Pancreas (tissue), 10 donors: ENCODE measurements at regions not wholly inside any gene's neighbourhood (a gene's known extent, or its start where the extent isn't known, plus 50 kb on each side); places are given as distances from the start of the nearest gene placed in this dataset.

Experiments
- ATAC-seq, 4 donors: fragments of 200-7000 bp; cut with Tn5 transposase; one replicate each; pipeline versions ENCODE4 v1.8.0 to v1.9.1; 2020; ENCODE audit warnings: mild to moderate bottlenecking in 4 of 4, moderate library complexity in 4 of 4
- DNase-seq, 6 donors: peaks; one replicate each; pipeline ENCODE4 v3.0.0-alpha.2; 2020
- FAIRE-seq: peaks from 2 replicates; lab custom pipeline; 2012; peaks lifted over from hg19 to GRCh38; lab: Jason Lieb, UNC
- H3K27ac ChIP-seq, 4 donors: fragments of 200-600 bp; sonication (generic); 1 replicate in 3 of 4; 2 replicates in 1 of 4; pipeline versions ENCODE4 v1.5.0 to v1.8.0; 2020
- H3K27me3 ChIP-seq, 4 donors: fragments of 200-600 bp; one replicate each; pipeline ENCODE4 v1.8.0; 2021
- H3K36me3 ChIP-seq, 3 donors: fragments of 200-600 bp; sonication (generic) in 1 of 3; one replicate each; pipeline versions ENCODE4 v1.5.0 to v1.8.0; 2020 to 2021
- H3K4me1 ChIP-seq, 3 donors: fragments of 200-600 bp; one replicate each; pipeline ENCODE4 v1.8.0; 2021
- H3K4me3 ChIP-seq, 4 donors: fragments of 200-600 bp; sonication (generic) in 2 of 4; one replicate each; pipeline versions ENCODE4 v1.5.0 to v1.8.0; 2020 to 2021
- H3K9me3 ChIP-seq, 4 donors: fragments of 200-600 bp; one replicate each; pipeline ENCODE4 v1.8.0; 2021
- CTCF ChIP-seq, 4 donors: fragments of 200-600 bp; sonication (generic) in 3 of 4; IDR thresholded peaks; one replicate each; pipeline versions ENCODE4 v1.5.0 to v1.8.0; 2021; ENCODE audit warnings: antibody characterized with exemption in 4 of 4
- WGBS, 2 donors: extraction: QIAGEN DNeasy Blood & Tissue Kit; methylation state at CpG; one replicate each; pipeline ENCODE4 v1.1.7; 2013; 5-methylcytosine and 5-hydroxymethylcytosine counted together
- intact Hi-C, 3 donors: fragments of 100-400 bp; cut with DNase I; formaldehyde crosslinking; loops; one replicate each; pipeline versions ENCODE4 v1.11.1 to v1.14.2; 2022
- donor health status: healthy with polysubstance abuse.
- donor health status: DM: no; HTN: no; CAD: no; lungs with moderate emphysema.
- donor health status: DM: no; HTN: no; CAD: no.
- donor health status: control.
- donor health status: control.
- donor health status: Bipolar disorder and iron deficiency.
- donor health status: DM: yes; HTN: yes; CAD: no.
- donor health status: DM: no; HTN: no; CAD: no.
- donor health status: DM: no; HTN: no; CAD: no.
- donor health status: DM: yes; HTN: yes; CAD: no.

- WGBS, 2 donors, result 85 to 90% methylated on average over 11 of the region's 11 CpGs
- H3K36me3 ChIP-seq, result no peaks in the 10 kb centered on the region
- peaks cover 9 to 12% (median 9%) of the 10 kb centered on the region in 3 donors for H3K4me1 ChIP-seq
- no peak for FAIRE-seq
- H3K27ac ChIP-seq, result no peak overlapping the region
- no peaks in the 10 kb centered on the region for H3K27me3 ChIP-seq
- TF ChIP-seq CTCF (IDR thresholded peaks at IDR 0.05), result no peak
- intact Hi-C loops, result no loop called here
- ATAC-seq, result no peak
- H3K4me3 ChIP-seq, result no peak overlapping the region
- no peaks in the 10 kb centered on the region for H3K9me3 ChIP-seq
- DNase-seq, result peak in 2 of 6 donors; percentile 43 to 45
These were observed 149.1 kb downstream of the KIF26A start for GRCh38 chr14:104287301-104288009.

GRCh38 chr14:104288272-104288671, 149.9 kb downstream of the KIF26A start:
- peak in 2 of 6 donors; percentile 30 to 32 for DNase-seq
- Histone ChIP-seq H3K36me3 (no peaks in the 10 kb centered on the region), H3K9me3 (no peaks in the 10 kb centered on the region), H3K4me1 (peaks cover 9 to 12% (median 9%) of the 10 kb centered on the region in 3 donors), H3K27ac (no peak overlapping the region), H3K4me3 (no peak overlapping the region), H3K27me3 (no peaks in the 10 kb centered on the region)
- no peak for FAIRE-seq
- intact Hi-C loops, result no loop called here
- no peak for TF ChIP-seq CTCF (IDR thresholded peaks at IDR 0.05)
- ATAC-seq, result no peak
- WGBS, 2 donors, result 85 to 91% methylated on average over 12 of the region's 12 CpGs

- H3K36me3 ChIP-seq, result no peaks in the 10 kb centered on the region
- ATAC-seq (no peak), FAIRE-seq (no peak), DNase-seq (no peak)
- intact Hi-C loops, result no loop called here
- peaks cover 9 to 12% (median 9%) of the 10 kb centered on the region in 3 donors for H3K4me1 ChIP-seq
- WGBS, 2 donors, result 40 to 52% methylated on average over 3 of the region's 3 CpGs
- H3K27me3 ChIP-seq, result no peaks in the 10 kb centered on the region
- H3K27ac ChIP-seq, result no peak overlapping the region
- H3K9me3 ChIP-seq, result no peaks in the 10 kb centered on the region
- H3K4me3 ChIP-seq, result no peak overlapping the region
- TF ChIP-seq CTCF (IDR thresholded peaks at IDR 0.05), result no peak
These were observed 151.1 kb downstream of the KIF26A start for GRCh38 chr14:104289507-104289906.

GRCh38 chr14:104290058-104290667, 151.8 kb downstream of the KIF26A start:
- intact Hi-C loops, result no loop called here
- FAIRE-seq, result no peak

More at GRCh38 chr14:104290058-104290667, 151.8 kb downstream of the KIF26A start:
- no peak for TF ChIP-seq CTCF (IDR thresholded peaks at IDR 0.05)
- 71 to 83% methylated on average over 14 of the region's 14 CpGs for WGBS, 2 donors
- Histone ChIP-seq H3K27me3 (no peaks in the 10 kb centered on the region), H3K36me3 (no peaks in the 10 kb centered on the region), H3K9me3 (no peaks in the 10 kb centered on the region), H3K4me1 (peaks cover 9 to 12% (median 9%) of the 10 kb centered on the region in 3 donors), H3K27ac (no peak overlapping the region), H3K4me3 (no peak overlapping the region)
- DNase-seq, result peak in 2 of 6 donors; percentile 28 to 45
- ATAC-seq, result no peak
